HG02610 (cell line): ENCODE measurements at regions not wholly inside any gene's neighbourhood (a gene's known extent, or its start where the extent isn't known, plus 50 kb on each side); places are given as distances from the start of the nearest gene placed in this dataset.

ENCODE experiments used
- ATAC-seq: cut with Tn5 transposase; IDR thresholded peaks from one replicate; pipeline ENCODE4 v1.9.1; 2021; ENCODE audit warnings: mild to moderate bottlenecking, moderate library complexity; ENCODE audit not compliant: unreplicated experiment

GRCh38 chr10:58969576-58969975, 206.9 kb upstream of the PHYHIPL start:
- no peak for ATAC-seq

DNA sequence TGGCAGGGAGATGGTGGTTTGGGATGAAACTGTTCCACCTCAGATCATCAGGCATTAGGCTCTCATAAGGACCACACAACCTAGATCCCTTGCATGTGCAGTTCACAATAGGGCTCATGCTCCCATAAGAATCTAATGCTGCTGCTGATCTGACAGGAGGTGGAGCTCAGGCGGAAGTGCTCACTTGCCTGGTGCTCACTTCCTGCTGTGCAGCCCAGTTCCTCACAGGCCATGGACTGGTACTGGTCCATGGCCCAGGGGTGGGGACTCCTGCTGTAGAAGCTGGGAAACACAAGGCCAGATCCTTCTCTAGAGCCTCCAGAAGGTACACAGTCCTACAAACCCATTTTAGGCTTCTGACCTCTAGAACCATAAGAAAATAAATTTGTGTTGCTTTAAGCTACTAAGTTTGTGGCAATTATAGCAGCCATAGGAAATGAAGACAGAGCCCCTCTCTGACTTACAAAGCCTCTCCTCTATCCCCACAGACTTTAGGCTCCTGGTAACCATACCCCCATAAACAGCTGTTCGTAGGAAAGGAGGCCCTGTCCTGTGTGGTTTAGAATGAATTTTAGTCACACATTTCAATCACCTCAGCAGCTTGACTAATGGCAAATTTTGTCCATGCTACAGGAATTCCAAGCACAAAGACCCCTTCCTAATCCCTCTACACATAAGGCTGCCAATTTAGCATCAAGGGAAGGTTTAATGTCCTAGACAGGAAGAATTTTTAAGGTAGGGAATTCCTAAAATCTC, 206.1 kb upstream of the PHYHIPL start:
- no peak for ATAC-seq

DNA sequence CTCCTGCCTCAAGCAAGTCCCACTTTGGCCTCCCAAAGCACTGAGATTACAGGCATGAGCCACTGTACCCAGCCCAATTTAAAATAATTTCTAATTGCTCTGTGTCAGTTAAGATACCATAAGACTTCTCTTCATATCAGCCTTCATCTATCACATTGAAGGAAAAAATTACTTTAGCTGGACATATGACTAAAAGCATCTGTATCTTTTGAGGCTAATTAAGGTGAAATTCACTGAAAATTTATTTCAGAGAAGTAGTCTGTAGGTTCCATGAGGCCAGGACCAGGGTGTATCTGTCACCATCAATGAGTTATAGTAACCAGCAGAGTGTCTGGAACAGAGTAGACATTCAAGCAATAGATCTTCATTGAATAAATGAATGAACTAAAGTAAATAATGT, 205.2 kb upstream of the PHYHIPL start:
- ATAC-seq: no peak

DNA sequence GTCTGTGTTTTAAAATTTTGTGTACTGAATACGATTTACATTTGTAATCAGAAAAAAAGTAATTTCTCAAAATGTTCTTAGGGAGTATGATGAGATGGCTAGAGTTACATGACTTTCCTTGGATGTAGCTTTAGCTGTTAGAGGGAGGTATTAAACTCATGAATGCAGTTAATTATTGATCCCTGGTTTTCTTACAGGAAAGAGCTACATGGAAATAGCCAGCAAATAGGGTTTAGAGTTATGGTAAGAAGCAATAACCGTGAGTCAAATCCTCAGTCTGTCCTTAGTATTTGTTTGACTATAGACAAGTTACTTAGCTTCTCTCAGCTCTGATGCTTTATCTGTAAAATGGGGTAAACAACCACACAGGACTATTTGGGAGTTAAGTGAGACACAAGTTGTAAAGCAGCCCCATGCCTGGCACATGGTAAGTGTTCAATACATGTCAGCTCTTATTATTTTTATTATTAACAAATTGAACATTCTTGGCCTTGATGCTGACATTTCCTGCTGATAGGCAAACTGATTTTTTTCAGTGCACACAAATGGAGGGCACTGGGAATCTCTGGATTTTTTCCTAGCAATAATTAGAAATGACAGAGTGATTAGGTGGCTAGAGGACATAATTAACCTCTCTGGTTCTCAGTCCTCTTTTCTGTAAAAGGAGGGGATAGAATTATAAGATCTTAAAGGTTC, 204.5 kb upstream of the PHYHIPL start:
- no peak for ATAC-seq

DNA sequence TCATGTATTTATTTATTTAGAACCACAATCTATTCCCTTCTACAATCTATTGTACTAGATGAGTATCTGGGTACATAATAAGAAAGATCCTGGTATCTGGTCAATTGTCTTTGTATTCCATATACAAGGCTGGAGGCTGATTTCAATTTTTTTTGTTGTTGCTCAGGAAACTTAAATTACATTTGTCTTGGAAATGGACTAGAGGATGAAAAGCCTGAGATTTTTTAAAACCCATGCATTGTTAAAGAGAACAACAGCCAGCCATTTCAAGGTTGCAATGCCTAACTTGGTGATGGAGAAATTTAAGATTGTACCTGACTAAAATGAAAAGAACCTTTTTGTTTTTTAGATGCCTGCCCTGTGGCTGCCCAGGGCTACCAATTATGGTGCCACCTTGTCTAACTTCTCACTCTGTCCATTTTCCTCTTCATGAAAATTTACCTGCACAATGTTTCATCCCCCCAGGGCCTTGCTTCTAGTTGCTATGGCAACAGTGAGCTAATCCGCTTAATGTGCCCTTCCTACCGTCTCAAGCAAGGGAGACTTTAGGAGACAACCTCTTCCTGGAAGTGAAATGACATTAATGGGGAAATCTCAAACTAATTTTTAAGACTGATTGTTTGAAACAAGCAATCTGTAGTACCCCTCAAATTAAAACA, 203.7 kb upstream of the PHYHIPL start:
- no peak for ATAC-seq

- ATAC-seq: no peak
Measured at GRCh38 chr10:58973235-58973595, 203.2 kb upstream of the PHYHIPL start.

DNA sequence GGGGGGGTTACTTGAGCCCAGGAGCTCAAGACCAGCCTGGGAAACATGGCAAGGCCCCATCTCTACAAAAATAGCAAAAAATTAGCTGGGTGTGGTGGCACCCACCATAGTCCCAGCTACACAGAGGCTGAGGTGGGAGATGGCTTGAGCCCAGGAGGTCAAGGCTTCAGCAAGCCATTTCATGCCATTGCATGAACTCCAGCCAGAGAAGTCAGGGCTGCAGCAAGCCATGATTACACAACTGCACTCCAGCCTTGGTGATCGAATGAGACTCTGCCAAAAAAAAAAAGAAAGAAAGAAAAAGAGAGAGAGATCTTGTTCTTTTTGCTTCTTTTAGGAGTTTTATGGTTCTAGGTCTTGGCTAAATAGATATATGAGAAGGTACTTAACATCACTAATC, 200.2 kb upstream of the PHYHIPL start:
- no peak for ATAC-seq

DNA sequence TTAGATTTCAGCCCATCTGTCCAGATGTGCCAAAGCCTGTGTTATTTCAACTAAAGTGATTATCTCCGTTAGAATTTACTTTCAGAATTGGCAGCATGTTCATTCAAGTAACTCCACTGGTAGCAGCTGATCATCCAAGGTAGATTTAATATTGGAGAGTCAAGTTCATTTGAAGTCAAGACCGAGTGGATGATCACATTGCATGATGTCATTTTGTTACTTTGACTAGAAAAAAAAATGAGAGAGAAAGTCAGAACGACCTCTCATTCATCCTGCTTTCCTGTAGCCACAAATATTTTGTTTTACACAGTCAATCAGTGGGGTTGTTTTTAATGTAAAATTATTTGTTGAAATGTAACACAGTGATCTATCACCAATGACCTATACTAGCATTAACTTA, 196.7 kb upstream of the PHYHIPL start:
- ATAC-seq: no peak

DNA sequence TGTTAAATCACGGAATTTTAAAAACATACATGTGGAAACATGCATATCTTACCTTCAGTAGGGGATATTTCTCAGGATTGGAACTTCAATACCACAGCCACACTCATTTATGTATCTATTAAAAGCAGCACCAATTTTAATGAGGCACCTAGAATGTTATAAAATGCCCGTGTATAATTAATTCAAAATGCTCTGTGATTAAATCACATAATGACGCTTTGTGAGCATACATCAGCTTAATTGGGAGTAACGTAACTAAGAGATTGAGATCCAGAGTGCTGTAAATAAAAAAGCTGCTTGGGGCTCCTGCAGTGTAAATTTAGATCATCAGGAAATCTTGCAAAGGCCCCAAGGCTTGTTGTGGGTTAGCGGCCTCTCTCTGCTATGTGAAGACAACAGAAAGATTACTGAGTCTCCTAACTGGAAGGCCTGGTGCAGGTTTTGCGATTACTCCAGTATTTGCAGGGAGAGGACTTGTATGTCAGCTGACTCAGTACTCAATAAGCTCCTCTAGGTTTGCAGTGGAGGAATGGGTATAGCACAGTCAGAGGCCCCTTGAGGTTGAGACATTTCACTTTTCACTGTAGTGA, 195.5 kb upstream of the PHYHIPL start:
- ATAC-seq: no peak

DNA sequence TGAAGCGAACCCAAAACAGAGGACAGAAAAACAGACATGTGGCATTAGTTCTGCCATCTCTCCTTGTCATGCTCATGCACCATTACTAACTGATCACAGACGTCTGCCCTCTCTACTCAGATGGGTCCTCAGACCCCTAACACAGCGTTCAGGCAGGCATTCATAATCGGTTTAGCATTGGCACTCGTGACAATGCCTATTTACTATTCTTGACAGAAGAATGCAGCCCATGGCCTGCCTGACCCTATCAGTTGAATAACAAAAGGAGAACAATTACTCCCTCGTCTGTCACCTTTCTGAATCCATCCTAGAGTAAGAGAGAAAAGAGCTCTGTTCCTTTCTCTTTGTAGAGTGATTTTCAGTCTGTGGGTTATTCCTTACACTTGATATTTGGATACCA, 194.6 kb upstream of the PHYHIPL start:
- no peak for ATAC-seq

DNA sequence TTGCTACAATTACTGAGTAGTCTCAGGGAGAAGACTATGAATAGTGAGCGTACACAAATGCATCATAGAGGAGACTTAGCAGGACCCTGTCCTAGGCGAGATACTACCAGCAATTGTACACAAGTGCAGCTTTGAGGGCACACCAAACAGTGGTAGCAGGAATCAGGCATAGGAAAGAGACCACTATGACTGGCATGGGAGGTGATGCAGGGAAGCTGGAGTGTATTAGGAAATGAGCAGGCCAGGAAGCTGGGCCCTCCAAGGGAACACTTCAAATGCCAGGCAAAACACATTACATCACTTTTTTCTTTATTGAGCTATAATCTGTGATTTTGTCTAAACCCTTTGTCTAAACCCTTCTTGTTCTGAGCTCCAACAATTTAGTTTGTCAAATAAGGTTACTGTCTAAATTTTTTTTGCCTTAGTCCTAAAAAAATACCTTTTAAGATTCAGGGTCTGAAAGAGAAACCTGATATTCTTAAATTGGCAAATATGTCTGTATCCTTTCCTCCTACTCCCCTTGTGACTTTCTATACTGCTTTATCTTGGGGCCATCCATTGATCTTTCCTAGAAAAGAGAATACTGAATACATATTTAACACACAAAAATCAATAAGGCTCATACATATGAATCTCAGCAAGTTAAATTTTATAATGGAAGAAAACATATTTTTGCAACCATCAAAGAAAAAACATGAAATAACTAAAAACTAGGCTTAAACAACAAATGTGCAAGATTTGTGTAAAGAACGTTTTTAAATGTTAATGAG, 193.8 kb upstream of the PHYHIPL start:
- no peak for ATAC-seq

- no peak for ATAC-seq
Measured at GRCh38 chr10:58985216-58985615, 191.2 kb upstream of the PHYHIPL start.

DNA sequence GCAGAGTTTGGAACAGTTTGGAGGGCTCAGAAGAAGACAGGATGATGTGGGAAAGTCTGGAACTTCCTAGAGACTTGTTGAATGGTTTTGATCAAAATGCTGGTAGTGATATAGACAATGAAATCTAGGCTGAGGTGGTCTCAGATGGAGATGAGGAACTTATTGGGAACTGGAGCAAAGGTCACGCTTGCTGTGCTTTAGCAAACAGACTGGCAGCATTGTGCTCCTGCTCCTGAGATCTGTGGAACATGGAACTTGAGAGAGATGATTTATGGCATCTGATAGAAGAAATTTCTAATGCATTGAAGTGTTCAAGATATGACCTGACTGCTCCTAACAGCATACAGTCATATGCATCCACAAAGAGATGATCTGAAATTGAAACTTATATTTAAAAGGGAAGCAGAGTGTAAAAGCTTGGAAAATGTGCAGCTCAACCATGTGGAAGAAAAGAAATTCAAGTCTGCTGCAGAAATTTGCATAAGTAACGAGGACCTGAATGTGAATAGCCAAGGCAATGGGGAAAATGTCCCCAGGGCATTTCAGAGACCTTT, 186.9 kb upstream of the PHYHIPL start:
- no peak for ATAC-seq

- ATAC-seq: no peak
Measured at GRCh38 chr10:58990693-58991092, 185.8 kb upstream of the PHYHIPL start.

- no peak for ATAC-seq
Measured at GRCh38 chr10:58991856-58992255, 184.6 kb upstream of the PHYHIPL start.

- no peak for ATAC-seq
Measured at GRCh38 chr10:58992830-58993460, 183.5 kb upstream of the PHYHIPL start.

GRCh38 chr10:58993480-58994221, 182.8 kb upstream of the PHYHIPL start:
- no peak for ATAC-seq

DNA sequence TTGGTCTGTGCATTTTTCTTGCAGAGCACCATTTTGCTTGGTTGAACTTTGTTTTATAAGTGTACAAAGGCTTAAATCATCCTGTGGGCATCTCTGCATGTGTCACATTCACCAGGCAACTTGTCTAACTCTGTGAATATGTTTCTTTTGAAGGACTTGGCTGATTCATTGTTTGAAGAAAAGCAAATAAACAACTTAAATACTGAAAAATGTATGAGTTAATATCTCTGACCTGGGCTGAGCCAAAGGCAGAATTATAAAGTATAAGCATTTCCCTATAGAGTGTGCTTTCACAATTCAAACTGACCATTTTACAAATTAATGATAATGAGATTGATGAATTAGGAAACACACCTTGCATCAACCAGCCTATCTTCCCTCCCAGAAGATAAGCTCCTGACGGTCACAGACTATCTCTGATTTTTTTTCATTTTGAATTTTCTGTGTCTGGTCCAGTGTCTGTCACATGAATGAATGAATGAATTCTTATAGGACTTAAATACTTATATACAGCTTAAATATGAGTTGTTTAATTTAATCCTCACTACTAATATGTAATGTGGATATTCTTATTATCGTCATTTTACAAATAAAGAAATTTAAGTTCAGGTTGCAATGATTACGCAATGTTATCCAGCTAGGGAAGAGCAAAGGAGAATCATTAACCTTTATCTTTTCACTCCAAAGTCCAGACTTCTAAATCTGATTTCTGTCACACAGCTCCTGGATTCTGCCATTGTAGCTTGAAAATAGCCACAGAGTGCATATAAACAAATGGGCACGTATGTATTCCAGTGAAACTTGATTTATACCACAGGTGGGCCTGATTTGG, 182.0 kb upstream of the PHYHIPL start:
- ATAC-seq: no peak
